ENCODE measurements at regions not wholly inside any gene's neighbourhood (a gene's known extent, or its start where the extent isn't known, plus 50 kb on each side); places are given as distances from the start of the nearest gene placed in this dataset.

GRCh38 chr6:156175971-156176421 lies 601.2 kb upstream of the ARID1B start:
- H3K36me3 ChIP-seq: no peaks in the 10 kb centered on the region
- peak overlapping the region in 2 of 3 donors; percentile 14 to 22 for H3K4me3 ChIP-seq
- H3K27me3 ChIP-seq: no peaks in the 10 kb centered on the region
- no peak overlapping the region for H3K27ac ChIP-seq
- H3K9me3 ChIP-seq: no peaks in the 10 kb centered on the region
- no peaks in the 10 kb centered on the region for H3K4me1 ChIP-seq
- peak in 2 of 3 donors; percentile 51 to 54 for TF ChIP-seq CTCF (IDR thresholded peaks at IDR 0.05)
- no peak for TF ChIP-seq POLR2A (IDR thresholded peaks at IDR 0.05)
- peak in 2 of 3 donors; percentile 50 to 64 for TF ChIP-seq POLR2AphosphoS5 (IDR thresholded peaks at IDR 0.05)
- intact Hi-C loops (cut with DNase I; ENCODE audit: low total_unique reads): loop anchor here (2.0 kb wide), 1 partner anchor 13 kb away; no protein-coding TSS in a partner anchor
- peak; percentile 44 to 52 for DNase-seq (ENCODE audit: low spot score in 2 of 2)

- no peak overlapping the region for H3K27ac ChIP-seq
- TF ChIP-seq POLR2A (IDR thresholded peaks at IDR 0.05) (no peak), POLR2AphosphoS5 (IDR thresholded peaks at IDR 0.05) (no peak)
- intact Hi-C loops (cut with DNase I; ENCODE audit: low total_unique reads): no loop called here
- H3K4me1 ChIP-seq: no peaks in the 10 kb centered on the region
- H3K27me3 ChIP-seq: no peaks in the 10 kb centered on the region
- H3K36me3 ChIP-seq: no peaks in the 10 kb centered on the region
- H3K9me3 ChIP-seq: no peaks in the 10 kb centered on the region
- no peak for DNase-seq (ENCODE audit: low spot score in 2 of 2)
- H3K4me3 ChIP-seq: no peak overlapping the region
Measured at GRCh38 chr6:156175433-156175832, 601.7 kb upstream of the ARID1B start.

GRCh38 chr6:156174031-156174890 lies 602.9 kb upstream of the ARID1B start:
- Histone ChIP-seq H3K36me3 (no peaks in the 10 kb centered on the region), H3K27me3 (no peaks in the 10 kb centered on the region), H3K4me1 (no peaks in the 10 kb centered on the region), H3K4me3 (no peak overlapping the region), H3K9me3 (no peaks in the 10 kb centered on the region), H3K27ac (peak overlapping the region; percentile 1 to 12)
- DNase-seq (ENCODE audit: low spot score in 2 of 2): no peak
- TF ChIP-seq POLR2A (IDR thresholded peaks at IDR 0.05): no peak
- no peak for TF ChIP-seq POLR2AphosphoS5 (IDR thresholded peaks at IDR 0.05)
- TF ChIP-seq CTCF (IDR thresholded peaks at IDR 0.05): no peak
- intact Hi-C loops (cut with DNase I; ENCODE audit: low total_unique reads): no loop called here

GRCh38 chr6:156169371-156169770 lies 607.8 kb upstream of the ARID1B start:
- TF ChIP-seq POLR2AphosphoS5 (IDR thresholded peaks at IDR 0.05): no peak
- TF ChIP-seq CTCF (IDR thresholded peaks at IDR 0.05): no peak
- no peak for TF ChIP-seq POLR2A (IDR thresholded peaks at IDR 0.05)
- H3K36me3 ChIP-seq: no peaks in the 10 kb centered on the region
- no peaks in the 10 kb centered on the region for H3K9me3 ChIP-seq
- no peaks in the 10 kb centered on the region for H3K27me3 ChIP-seq
- no peak for DNase-seq (ENCODE audit: low spot score in 2 of 2)
- H3K4me3 ChIP-seq: no peak overlapping the region
- intact Hi-C loops (cut with DNase I; ENCODE audit: low total_unique reads): no loop called here
- no peaks in the 10 kb centered on the region for H3K4me1 ChIP-seq
- no peak overlapping the region for H3K27ac ChIP-seq

GRCh38 chr6:156167625-156168071 lies 609.5 kb upstream of the ARID1B start:
- no peak for DNase-seq (ENCODE audit: low spot score in 2 of 2)
- Histone ChIP-seq H3K4me1 (no peaks in the 10 kb centered on the region), H3K4me3 (peak overlapping the region; percentile 22 to 63 (median 41)), H3K27ac (peak overlapping the region; percentile 65 to 82), H3K36me3 (no peaks in the 10 kb centered on the region), H3K27me3 (no peaks in the 10 kb centered on the region), H3K9me3 (no peaks in the 10 kb centered on the region)
- intact Hi-C loops (cut with DNase I; ENCODE audit: low total_unique reads): no loop called here
- TF ChIP-seq POLR2A (IDR thresholded peaks at IDR 0.05) (no peak), CTCF (IDR thresholded peaks at IDR 0.05) (no peak), POLR2AphosphoS5 (IDR thresholded peaks at IDR 0.05) (no peak)

Measured in breast epithelium (tissue), 4 donors.